Parathyroid adenoma (tissue), 2 donors: ENCODE measurements at regions not wholly inside any gene's neighbourhood (a gene's known extent, or its start where the extent isn't known, plus 50 kb on each side); places are given as distances from the start of the nearest gene placed in this dataset.

Experiments used
- H2AFZ ChIP-seq: fragments of 300-600 bp; sonication (generic); one replicate; pipeline ENCODE4 v1.7.0; 2017; ENCODE audit warnings: antibody characterized with exemption, mild to moderate bottlenecking
- H3K27ac ChIP-seq: fragments of 300-600 bp; sonication (generic); one replicate; pipeline ENCODE4 v1.7.0; 2017
- H3K27me3 ChIP-seq: fragments of 300-600 bp; sonication (generic); one replicate; pipeline ENCODE4 v1.7.0; 2017; ENCODE audit warnings: low read length; ENCODE audit not compliant: control insufficient read depth, insufficient read depth
- H3K36me3 ChIP-seq: fragments of 300-600 bp; sonication (generic); one replicate; pipeline ENCODE4 v1.7.0; 2017; ENCODE audit warnings: low read length; ENCODE audit not compliant: control insufficient read depth, insufficient read depth
- H3K4me1 ChIP-seq: fragments of 300-600 bp; sonication (generic); one replicate; pipeline ENCODE4 v1.7.0; 2017; ENCODE audit warnings: control low read depth
- H3K4me2 ChIP-seq: fragments of 300-600 bp; sonication (generic); one replicate; pipeline ENCODE4 v1.7.0; 2017; ENCODE audit warnings: low read length
- H3K4me3 ChIP-seq: fragments of 300-600 bp; sonication (generic); one replicate; pipeline ENCODE4 v1.7.0; 2017; ENCODE audit warnings: low read depth, low read length
- H3K79me2 ChIP-seq: fragments of 300-600 bp; sonication (generic); one replicate; pipeline ENCODE4 v1.7.0; 2017; ENCODE audit warnings: control low read depth
- H3K9ac ChIP-seq: fragments of 300-600 bp; sonication (generic); one replicate; pipeline ENCODE4 v1.7.0; 2017; ENCODE audit warnings: mild to moderate bottlenecking
- H3K9me3 ChIP-seq: fragments of 300-600 bp; sonication (generic); one replicate; pipeline ENCODE4 v1.7.0; 2017; ENCODE audit warnings: low read length; ENCODE audit not compliant: control insufficient read depth
- TF ChIP-seq, protein P1 (sequence below): fragments of 300-600 bp; sonication (generic); IDR thresholded peaks from one replicate; pipeline ENCODE4 v1.7.0; 2017; ENCODE audit warnings: antibody characterized with exemption, mild to moderate bottlenecking
- donor health status: primary hyperparathyroidism.

- TF ChIP-seq, protein P1, sequence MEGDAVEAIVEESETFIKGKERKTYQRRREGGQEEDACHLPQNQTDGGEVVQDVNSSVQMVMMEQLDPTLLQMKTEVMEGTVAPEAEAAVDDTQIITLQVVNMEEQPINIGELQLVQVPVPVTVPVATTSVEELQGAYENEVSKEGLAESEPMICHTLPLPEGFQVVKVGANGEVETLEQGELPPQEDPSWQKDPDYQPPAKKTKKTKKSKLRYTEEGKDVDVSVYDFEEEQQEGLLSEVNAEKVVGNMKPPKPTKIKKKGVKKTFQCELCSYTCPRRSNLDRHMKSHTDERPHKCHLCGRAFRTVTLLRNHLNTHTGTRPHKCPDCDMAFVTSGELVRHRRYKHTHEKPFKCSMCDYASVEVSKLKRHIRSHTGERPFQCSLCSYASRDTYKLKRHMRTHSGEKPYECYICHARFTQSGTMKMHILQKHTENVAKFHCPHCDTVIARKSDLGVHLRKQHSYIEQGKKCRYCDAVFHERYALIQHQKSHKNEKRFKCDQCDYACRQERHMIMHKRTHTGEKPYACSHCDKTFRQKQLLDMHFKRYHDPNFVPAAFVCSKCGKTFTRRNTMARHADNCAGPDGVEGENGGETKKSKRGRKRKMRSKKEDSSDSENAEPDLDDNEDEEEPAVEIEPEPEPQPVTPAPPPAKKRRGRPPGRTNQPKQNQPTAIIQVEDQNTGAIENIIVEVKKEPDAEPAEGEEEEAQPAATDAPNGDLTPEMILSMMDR = no peak
- Histone ChIP-seq H2AFZ (peak overlapping the region; percentile 77), H3K4me1 (peaks cover 42% of the 10 kb centered on the region), H3K36me3 (no peaks in the 10 kb centered on the region), H3K79me2 (no peaks in the 10 kb centered on the region), H3K9me3 (no peaks in the 10 kb centered on the region), H3K27me3 (no peaks in the 10 kb centered on the region), H3K9ac (no peak overlapping the region), H3K27ac (peak overlapping the region; percentile 73), H3K4me3 (no peak overlapping the region), H3K4me2 (no peak overlapping the region)
Observed at GRCh38 chr10:63760708-63761047, 239.5 kb downstream of the REEP3 start.

DNA sequence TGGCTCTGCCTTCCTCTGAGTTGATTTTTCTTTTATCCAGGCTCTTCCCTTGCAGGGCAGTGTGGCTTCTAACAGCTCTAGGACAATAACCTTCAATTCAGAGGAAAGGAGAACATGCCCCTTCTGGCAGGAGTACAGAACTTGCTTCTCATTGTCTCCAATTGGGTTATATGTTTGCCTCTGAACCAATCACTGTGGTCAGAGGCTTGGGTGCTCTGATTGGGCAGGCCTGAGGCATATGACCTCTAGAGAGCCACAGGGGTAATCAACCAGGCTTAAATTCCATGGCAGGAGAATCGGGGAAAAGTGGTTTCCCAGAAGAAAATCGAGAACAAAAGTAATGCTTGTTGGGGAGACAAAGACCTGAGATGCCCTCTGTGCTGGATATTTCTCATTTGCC lies 240.0 kb downstream of the REEP3 start:
- peaks cover 47% of the 10 kb centered on the region for H3K4me1 ChIP-seq
- no peak overlapping the region for H3K9ac ChIP-seq
- peak overlapping the region; percentile 77 for H2AFZ ChIP-seq
- H3K36me3 ChIP-seq = no peaks in the 10 kb centered on the region
- H3K27ac ChIP-seq = peak overlapping the region; percentile 73
- TF ChIP-seq, protein P1 = no peak
- H3K79me2 ChIP-seq = no peaks in the 10 kb centered on the region
- no peak overlapping the region for H3K4me3 ChIP-seq
- H3K27me3 ChIP-seq = no peaks in the 10 kb centered on the region
- no peaks in the 10 kb centered on the region for H3K9me3 ChIP-seq
- no peak overlapping the region for H3K4me2 ChIP-seq

DNA sequence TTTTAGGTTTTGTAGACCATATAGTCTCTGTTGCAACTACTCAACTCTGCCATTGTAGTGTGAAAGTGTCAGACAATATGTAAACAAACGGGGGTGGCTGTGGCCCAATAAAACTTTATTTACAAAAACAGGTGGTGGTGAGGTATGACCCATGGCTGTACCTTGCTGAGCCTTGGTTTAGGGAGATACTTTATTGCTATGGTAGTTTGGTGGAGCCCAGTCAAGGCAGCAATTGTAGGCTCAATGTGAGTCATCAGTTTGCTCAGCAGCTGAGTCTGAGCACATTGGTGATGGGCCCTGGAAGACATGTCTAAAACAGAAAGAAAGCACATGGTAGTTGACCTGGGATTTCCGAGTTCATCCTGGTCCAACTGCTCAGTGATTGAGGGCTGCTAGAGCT lies 242.5 kb downstream of the REEP3 start:
- Histone ChIP-seq H3K4me2 (no peak overlapping the region), H3K4me3 (no peak overlapping the region), H3K9ac (no peak overlapping the region), H3K27ac (no peak overlapping the region), H3K9me3 (no peaks in the 10 kb centered on the region), H3K79me2 (no peaks in the 10 kb centered on the region), H2AFZ (no peak overlapping the region), H3K27me3 (no peaks in the 10 kb centered on the region), H3K4me1 (peaks cover 53% of the 10 kb centered on the region), H3K36me3 (no peaks in the 10 kb centered on the region)
- TF ChIP-seq, protein P1 = no peak

GRCh38 chr10:63765126-63765525 lies 243.9 kb downstream of the REEP3 start:
- H3K36me3 ChIP-seq = no peaks in the 10 kb centered on the region
- H3K9me3 ChIP-seq = no peaks in the 10 kb centered on the region
- H3K27ac ChIP-seq = no peak overlapping the region

GRCh38 chr10:63766745-63767137 lies 245.5 kb downstream of the REEP3 start:
- peak overlapping the region; percentile 29 for H2AFZ ChIP-seq
- no peaks in the 10 kb centered on the region for H3K36me3 ChIP-seq
- no peaks in the 10 kb centered on the region for H3K9me3 ChIP-seq
- H3K4me2 ChIP-seq = no peak overlapping the region
- H3K79me2 ChIP-seq = no peaks in the 10 kb centered on the region
- TF ChIP-seq, protein P1 = no peak
- H3K27me3 ChIP-seq = no peaks in the 10 kb centered on the region
- no peak overlapping the region for H3K9ac ChIP-seq
- peaks cover 28% of the 10 kb centered on the region for H3K4me1 ChIP-seq
- H3K27ac ChIP-seq = peak overlapping the region; percentile 62
- H3K4me3 ChIP-seq = no peak overlapping the region

More at GRCh38 chr10:63765126-63765525, 243.9 kb downstream of the REEP3 start:
- peaks cover 39% of the 10 kb centered on the region for H3K4me1 ChIP-seq
- H3K79me2 ChIP-seq = no peaks in the 10 kb centered on the region
- H3K9ac ChIP-seq = no peak overlapping the region
- no peaks in the 10 kb centered on the region for H3K27me3 ChIP-seq
- no peak overlapping the region for H3K4me3 ChIP-seq
- H3K4me2 ChIP-seq = no peak overlapping the region
- H2AFZ ChIP-seq = no peak overlapping the region
- TF ChIP-seq, protein P1 = no peak
